ENCODE measurements at regions not wholly inside any gene's neighbourhood (a gene's known extent, or its start where the extent isn't known, plus 50 kb on each side); places are given as distances from the start of the nearest gene placed in this dataset.

DNA sequence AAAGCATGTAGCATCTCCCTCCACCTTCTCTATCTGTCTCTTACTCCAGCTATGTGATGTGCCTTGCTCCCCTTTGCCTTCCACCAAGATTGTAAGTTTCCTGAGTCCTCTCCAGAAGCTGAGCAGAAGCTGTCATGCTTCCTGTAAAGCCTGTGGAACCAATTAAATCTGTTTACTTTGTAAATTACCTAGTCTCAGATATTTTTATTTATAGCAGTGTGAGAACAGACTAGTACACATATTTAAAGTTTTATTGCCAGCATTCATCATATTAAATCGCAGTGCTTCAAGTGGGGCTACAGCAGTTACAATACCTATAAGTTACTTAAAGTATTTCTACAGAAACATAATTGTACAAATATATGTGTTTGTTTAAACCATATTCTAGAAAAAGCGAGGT lies 973.1 kb downstream of the SLC16A7 start:
- TF ChIP-seq, protein P1, sequence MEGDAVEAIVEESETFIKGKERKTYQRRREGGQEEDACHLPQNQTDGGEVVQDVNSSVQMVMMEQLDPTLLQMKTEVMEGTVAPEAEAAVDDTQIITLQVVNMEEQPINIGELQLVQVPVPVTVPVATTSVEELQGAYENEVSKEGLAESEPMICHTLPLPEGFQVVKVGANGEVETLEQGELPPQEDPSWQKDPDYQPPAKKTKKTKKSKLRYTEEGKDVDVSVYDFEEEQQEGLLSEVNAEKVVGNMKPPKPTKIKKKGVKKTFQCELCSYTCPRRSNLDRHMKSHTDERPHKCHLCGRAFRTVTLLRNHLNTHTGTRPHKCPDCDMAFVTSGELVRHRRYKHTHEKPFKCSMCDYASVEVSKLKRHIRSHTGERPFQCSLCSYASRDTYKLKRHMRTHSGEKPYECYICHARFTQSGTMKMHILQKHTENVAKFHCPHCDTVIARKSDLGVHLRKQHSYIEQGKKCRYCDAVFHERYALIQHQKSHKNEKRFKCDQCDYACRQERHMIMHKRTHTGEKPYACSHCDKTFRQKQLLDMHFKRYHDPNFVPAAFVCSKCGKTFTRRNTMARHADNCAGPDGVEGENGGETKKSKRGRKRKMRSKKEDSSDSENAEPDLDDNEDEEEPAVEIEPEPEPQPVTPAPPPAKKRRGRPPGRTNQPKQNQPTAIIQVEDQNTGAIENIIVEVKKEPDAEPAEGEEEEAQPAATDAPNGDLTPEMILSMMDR (IDR thresholded peaks at IDR 0.05; ENCODE audit: low read depth, low read length, poor library complexity, severe bottlenecking): no peak
- TF ChIP-seq EZH2phosphoT487 (IDR thresholded peaks at IDR 0.05; ENCODE audit: borderline replicate concordance, low read length): no peak

Data from DOHH2 (cell line).